HEK293 (cell line): ENCODE measurements at regions not wholly inside any gene's neighbourhood (a gene's known extent, or its start where the extent isn't known, plus 50 kb on each side); places are given as distances from the start of the nearest gene placed in this dataset.

ENCODE experiments used
- CTCF ChIP-seq: fragments of 450-650 bp; formaldehyde crosslinking; IDR thresholded peaks from 2 replicates; pipeline ENCODE4 v1.5.1; 2016; ENCODE audit warnings: missing biosample characterization, missing genetic modification characterization
- ZFP41 ChIP-seq: fragments of 450-650 bp; formaldehyde crosslinking; IDR thresholded peaks from 2 replicates; pipeline ENCODE4 v1.5.1; 2016; ENCODE audit warnings: missing biosample characterization, missing genetic modification characterization, borderline replicate concordance
- ZNF138 ChIP-seq: fragments of 450-650 bp; formaldehyde crosslinking; IDR thresholded peaks from 2 replicates; pipeline ENCODE4 v1.5.1; 2016; ENCODE audit warnings: missing biosample characterization, missing genetic modification characterization, borderline replicate concordance

GRCh38 chr4:1562771-1563170, 121.3 kb downstream of the FAM53A start:
- no peak for TF ChIP-seq CTCF (tag by site-specific recombination)
- no peak for TF ChIP-seq ZFP41
- no peak for TF ChIP-seq ZNF138 (tag by site-specific recombination)
